H1 (cell line): ENCODE measurements at regions not wholly inside any gene's neighbourhood (a gene's known extent, or its start where the extent isn't known, plus 50 kb on each side); places are given as distances from the start of the nearest gene placed in this dataset.

Experiments
- CTCF ChIA-PET: fragments of 300-600 bp; sonication (Branson Sonifier 250); formaldehyde crosslinking; loops from one replicate; lab custom pipeline; 2021; ENCODE audit not compliant: partially characterized antibody; lab: Charles Lee
- POLR2A ChIA-PET: fragments of 300-600 bp; sonication (Branson Sonifier 250); formaldehyde crosslinking; loops from one replicate; lab custom pipeline; 2021; ENCODE audit warnings: inconsistent platforms; ENCODE audit not compliant: partially characterized antibody; lab: Charles Lee
- DNase-seq, 2 experiments: peaks; one replicate each; pipeline versions ENCODE4 v3.0.0 to v3.0.0-alpha.2; 2010 to 2022; ENCODE audit warnings: low spot score in 2 of 2, low read depth in 1 of 2, mixed read lengths in 1 of 2
- FAIRE-seq: peaks from 2 replicates; lab custom pipeline; 2011; peaks lifted over from hg19 to GRCh38; lab: Jason Lieb, UNC
- H2AFZ ChIP-seq: 2 replicates; pipeline ENCODE4 v1.8.1; 2012; ENCODE audit warnings: low read length, inconsistent platforms
- H2AK5ac ChIP-seq: 2 replicates; pipeline ENCODE4 v1.6.1; 2013; ENCODE audit warnings: low read depth, low read length
- H2BK120ac ChIP-seq: replicated peaks from 2 replicates; pipeline ENCODE3; 2013; ENCODE audit warnings: low read depth, low read length, inconsistent platforms
- H2BK12ac ChIP-seq: 2 replicates; pipeline ENCODE4 v1.6.1; 2013; ENCODE audit warnings: low read depth, low read length
- H2BK15ac ChIP-seq: 2 replicates; pipeline ENCODE4 v1.6.1; 2013; ENCODE audit warnings: low read length
- H2BK20ac ChIP-seq: 2 replicates; pipeline ENCODE4 v1.6.1; 2013; ENCODE audit warnings: low read length
- H2BK5ac ChIP-seq: 2 replicates; pipeline ENCODE4 v1.6.1; 2013; ENCODE audit warnings: low read depth, low read length
- H3K14ac ChIP-seq: 2 replicates; pipeline ENCODE4 v1.6.1; 2013; ENCODE audit warnings: inconsistent platforms; ENCODE audit not compliant: insufficient read length
- H3K18ac ChIP-seq: 2 replicates; pipeline ENCODE4 v1.6.1; 2013; ENCODE audit warnings: low read length; ENCODE audit errors: extremely low read depth
- H3K23ac ChIP-seq: 2 replicates; pipeline ENCODE4 v1.6.1; 2013; ENCODE audit warnings: inconsistent platforms; ENCODE audit not compliant: insufficient read length
- H3K23me2 ChIP-seq: 2 replicates; pipeline ENCODE4 v1.6.1; 2013; ENCODE audit warnings: low read depth, low read length
- H3K27ac ChIP-seq: 2 replicates; pipeline ENCODE4 v1.6.1; 2011; ENCODE audit warnings: low read depth, low read length, inconsistent platforms
- H3K27me3 ChIP-seq, 4 experiments: replicated peaks in 1 of 4; 1 replicate in 1 of 4; 2 replicates in 3 of 4; pipeline versions ENCODE4 v1.6.1 to v1.8.1; 2011 to 2013; ENCODE audit warnings: low read length in 3 of 4, mild to moderate bottlenecking in 3 of 4, inconsistent platforms in 2 of 4, mixed read lengths in 2 of 4, moderate library complexity in 1 of 4; ENCODE audit not compliant: control insufficient read depth in 3 of 4, insufficient read depth in 3 of 4; ENCODE audit errors: extremely low read depth in 1 of 4
- H3K36me3 ChIP-seq, 4 experiments: 2 replicates each; pipeline versions ENCODE4 v1.6.1 to v1.8.1; 2011 to 2013; ENCODE audit warnings: mild to moderate bottlenecking in 4 of 4, low read length in 3 of 4, moderate library complexity in 2 of 4, control low read depth in 1 of 4, inconsistent platforms in 1 of 4; ENCODE audit not compliant: insufficient read depth in 4 of 4, control insufficient read depth in 2 of 4
- H3K4ac ChIP-seq: replicated peaks from 2 replicates; pipeline ENCODE3; 2013; ENCODE audit warnings: low read length, low read depth, mixed read lengths, inconsistent platforms; ENCODE audit not compliant: insufficient read length
- H3K4me1 ChIP-seq, 4 experiments: replicated peaks in 1 of 4; 1 replicate in 1 of 4; 2 replicates in 3 of 4; pipeline versions ENCODE4 v1.6.1 to v1.8.1; 2011 to 2013; ENCODE audit warnings: low read length in 3 of 4, inconsistent platforms in 2 of 4, mixed read lengths in 1 of 4; ENCODE audit not compliant: insufficient read depth in 4 of 4, control insufficient read depth in 3 of 4
- H3K4me2 ChIP-seq, 2 experiments: 2 replicates each; pipeline versions ENCODE4 v1.6.1 to v1.8.1; 2011 to 2013; ENCODE audit warnings: low read depth in 2 of 2, low read length in 2 of 2, control low read depth in 1 of 2, inconsistent platforms in 1 of 2, mild to moderate bottlenecking in 1 of 2; ENCODE audit not compliant: insufficient read depth in 1 of 2
- H3K4me3 ChIP-seq, 4 experiments: fragments of 200-600, 300-600 bp in 1 of 4; sonication (generic), shearing (Covaris generic), sonication (Bioruptor Twin) in 1 of 4; 2 replicates each; pipeline versions ENCODE4 v1.5.1 to v1.8.1; 2011 to 2016; ENCODE audit warnings: low read length in 4 of 4, low read depth in 3 of 4, control low read depth in 2 of 4, inconsistent platforms in 2 of 4, mild to moderate bottlenecking in 2 of 4, mixed read lengths in 1 of 4, moderate library complexity in 1 of 4; ENCODE audit not compliant: insufficient read depth in 2 of 4; ENCODE audit errors: extremely low read depth in 1 of 4
- H3K56ac ChIP-seq: replicated peaks from 2 replicates; pipeline ENCODE3; 2013; ENCODE audit warnings: low read depth, mild to moderate bottlenecking, mixed read lengths, low read length, inconsistent platforms; ENCODE audit not compliant: insufficient read length
- H3K79me1 ChIP-seq: 2 replicates; pipeline ENCODE4 v1.6.1; 2013; ENCODE audit warnings: low read depth, low read length, control low read depth
- H3K79me2 ChIP-seq, 2 experiments: 2 replicates each; pipeline versions ENCODE4 v1.6.1 to v1.8.1; 2012 to 2013; ENCODE audit warnings: low read length in 2 of 2, mild to moderate bottlenecking in 2 of 2, inconsistent platforms in 1 of 2; ENCODE audit not compliant: insufficient read depth in 2 of 2, control insufficient read depth in 1 of 2
- H3K9ac ChIP-seq, 4 experiments: replicated peaks in 1 of 4; 1 replicate in 1 of 4; 2 replicates in 3 of 4; pipeline versions ENCODE4 v1.6.1 to v1.8.1; 2011 to 2013; ENCODE audit warnings: low read depth in 3 of 4, low read length in 3 of 4, control low read depth in 2 of 4, mild to moderate bottlenecking in 2 of 4, moderate library complexity in 2 of 4, inconsistent platforms in 1 of 4; ENCODE audit errors: extremely low read depth in 1 of 4
- H3K9me3 ChIP-seq, 2 experiments: 2 replicates each; pipeline versions ENCODE4 v1.6.1 to v1.8.1; 2012 to 2013; ENCODE audit warnings: mild to moderate bottlenecking in 2 of 2, moderate library complexity in 2 of 2, control low read depth in 1 of 2, inconsistent platforms in 1 of 2, low read depth in 1 of 2, low read length in 1 of 2, mixed read lengths in 1 of 2; ENCODE audit not compliant: insufficient read depth in 2 of 2
- H4K20me1 ChIP-seq, 2 experiments: replicated peaks in 1 of 2; 2 replicates each; pipeline versions ENCODE3 to v1.8.1; 2011 to 2013; ENCODE audit warnings: inconsistent platforms in 2 of 2, low read length in 2 of 2, mild to moderate bottlenecking in 1 of 2; ENCODE audit not compliant: insufficient read depth in 2 of 2, control insufficient read depth in 1 of 2
- H4K5ac ChIP-seq: 2 replicates; pipeline ENCODE4 v1.6.1; 2013; ENCODE audit warnings: low read length, low read depth, mixed read lengths, inconsistent platforms; ENCODE audit not compliant: insufficient read length
- H4K8ac ChIP-seq: 2 replicates; pipeline ENCODE4 v1.8.0; 2013; ENCODE audit warnings: mild to moderate bottlenecking, moderate library complexity, low read length, inconsistent platforms; ENCODE audit not compliant: insufficient read depth; ENCODE audit errors: extremely low read depth
- H4K91ac ChIP-seq: replicated peaks from 2 replicates; pipeline ENCODE3; 2013; ENCODE audit warnings: low read length, mixed read lengths, inconsistent platforms; ENCODE audit not compliant: insufficient read length
- EGR1 ChIP-seq: IDR thresholded peaks from 2 replicates; pipeline ENCODE4 v1.6.1; 2011; ENCODE audit warnings: low read depth, low read length, borderline replicate concordance
- FOSL1 ChIP-seq: IDR thresholded peaks from 2 replicates; pipeline ENCODE4 v1.6.1; 2011; ENCODE audit warnings: mild to moderate bottlenecking, low read depth, low read length, moderate library complexity; ENCODE audit not compliant: insufficient read depth
- GABPA ChIP-seq: IDR thresholded peaks from 2 replicates; pipeline ENCODE4 v1.6.1; 2011; ENCODE audit warnings: mild to moderate bottlenecking, low read length, moderate library complexity, borderline replicate concordance; ENCODE audit not compliant: insufficient read depth
- KDM1A ChIP-seq: fragments of 200-600, 300-600 bp; sonication (generic); IDR thresholded peaks from 2 replicates; pipeline ENCODE4 v1.7.1; 2016; ENCODE audit warnings: mild to moderate bottlenecking, low read length, borderline replicate concordance
- KDM4A ChIP-seq: IDR thresholded peaks from one replicate; pipeline ENCODE4 v1.7.1; 2012; ENCODE audit warnings: low read depth, mild to moderate bottlenecking, moderate library complexity, low read length, inconsistent platforms; ENCODE audit not compliant: severe bottlenecking
- MAFK ChIP-seq: IDR thresholded peaks from 2 replicates; pipeline ENCODE4 v1.6.1; 2012; ENCODE audit warnings: low read depth, mild to moderate bottlenecking, improper control_type of control experiment, low read length
- POLR2A ChIP-seq, 2 experiments: IDR thresholded peaks; 1 replicate in 1 of 2; 2 replicates in 1 of 2; pipeline ENCODE4 v1.6.1; 2011; ENCODE audit warnings: low read depth in 2 of 2, low read length in 2 of 2, mild to moderate bottlenecking in 2 of 2; ENCODE audit errors: control extremely low read depth in 1 of 2
- RAD21 ChIP-seq, 2 experiments: IDR thresholded peaks in 1 of 2; conservative IDR thresholded peaks in 1 of 2; 2 replicates each; pipeline ENCODE4 v1.6.1; 2011; ENCODE audit warnings: low read depth in 2 of 2, low read length in 2 of 2, improper control_type of control experiment in 1 of 2, inconsistent platforms in 1 of 2, mild to moderate bottlenecking in 1 of 2, moderate library complexity in 1 of 2
- RNF2 ChIP-seq: fragments of 200-900, 300-1000 bp; sonication (generic); IDR thresholded peaks from 2 replicates; pipeline ENCODE4 v1.7.1; 2016; ENCODE audit warnings: borderline replicate concordance, low read depth, mild to moderate bottlenecking, antibody characterized with exemption, low read length; ENCODE audit not compliant: poor library complexity, severe bottlenecking; ENCODE audit errors: missing control alignments
- SIRT6 ChIP-seq: IDR thresholded peaks from one replicate; pipeline ENCODE4 v1.7.1; 2012; ENCODE audit warnings: low read length, inconsistent platforms
- SP1 ChIP-seq: IDR thresholded peaks from 2 replicates; pipeline ENCODE4 v1.6.1; 2011; ENCODE audit warnings: low read depth, low read length
- SP2 ChIP-seq: IDR thresholded peaks from 2 replicates; pipeline ENCODE4 v1.6.1; 2012; ENCODE audit warnings: mild to moderate bottlenecking, low read length, inconsistent platforms
- WGBS, 2 experiments: shearing (Covaris generic) in 1 of 2; methylation state at CpG; one replicate each; pipeline versions ENCODE4 v1.1.6 to v1.1.7; 2013 to 2015; ENCODE audit warnings: low lambda C conversion rate in 2 of 2, mixed read lengths in 2 of 2, inconsistent platforms in 1 of 2, low coverage in 1 of 2, missing lambda C conversion rate in 1 of 2; ENCODE audit not compliant: insufficient replicate concordance in 2 of 2, insufficient coverage in 1 of 2, insufficient read length in 1 of 2; ENCODE audit errors: extremely low coverage in 1 of 2, missing lambda C conversion rate in 1 of 2; 5-methylcytosine and 5-hydroxymethylcytosine counted together

DNA sequence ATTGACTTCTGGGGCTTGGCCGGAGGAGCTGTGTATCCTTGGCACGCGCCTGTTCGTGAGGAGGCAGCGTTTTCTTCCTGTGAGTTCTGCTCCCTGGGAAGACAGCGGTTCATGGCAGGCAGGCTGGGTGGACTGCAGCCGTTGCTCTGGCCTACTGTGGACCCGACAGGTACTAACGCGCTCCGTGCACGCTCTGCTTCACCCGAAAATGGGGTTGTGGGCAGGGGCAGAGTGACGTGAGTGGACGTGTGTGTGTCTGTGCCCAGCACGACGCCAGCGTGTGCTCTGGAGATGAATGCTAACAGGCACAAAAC is 179.1 kb downstream of the KIF26A start:
- Histone ChIP-seq H2BK12ac (no peak overlapping the region), H2BK15ac (no peak overlapping the region), H3K27ac (no peak overlapping the region), H2BK20ac (no peak overlapping the region), H4K8ac (no peak overlapping the region), H2AK5ac (no peak overlapping the region), H3K14ac (no peak overlapping the region), H3K23me2 (no peaks in the 10 kb centered on the region), H4K5ac (no peak overlapping the region), H3K9me3 (no peaks in the 10 kb centered on the region), H2BK5ac (no peak overlapping the region), H4K91ac (peak overlapping the region; percentile 13), H3K4me3 (no peak overlapping the region), H3K79me2 (no peaks in the 10 kb centered on the region), H3K4me1 (no peaks in the 10 kb centered on the region; a peak in 1 of 7 replicates), H3K27me3 (no peaks in the 10 kb centered on the region; a peak in 1 of 7 replicates), H3K4ac (no peak overlapping the region), H3K36me3 (no peaks in the 10 kb centered on the region), H3K79me1 (no peaks in the 10 kb centered on the region), H2AFZ (no peak overlapping the region), H4K20me1 (peaks cover 0 to 1% of the 10 kb centered on the region in 2 experiments), H3K56ac (no peak overlapping the region), H3K18ac (no peak overlapping the region), H3K23ac (no peak overlapping the region), H3K9ac (no peak overlapping the region), H3K4me2 (no peak overlapping the region), H2BK120ac (no peak overlapping the region)
- ChIA-PET CTCF (interaction anchor here (1.2 to 1.5 kb wide), 2 partner anchors 26 to 53 kb away, joined by 3 to 4 read pairs; no protein-coding TSS in a partner anchor), POLR2A (no interaction called here)
- WGBS, 2 experiments = 92% methylated on average over 18 of the region's 18 CpGs; no CpG with 5 or more reads in 1 of the 2 experiments
- FAIRE-seq = no peak
- DNase-seq = no peak
- no peak for TF ChIP-seq KDM4A
- no peak for TF ChIP-seq MAFK
- TF ChIP-seq FOSL1 = no peak
- no peak for TF ChIP-seq KDM1A
- TF ChIP-seq SIRT6 = no peak
- no peak for TF ChIP-seq SP1
- TF ChIP-seq GABPA = no peak
- no peak for TF ChIP-seq EGR1
- TF ChIP-seq POLR2A (IDR thresholded peaks at IDR 0.05; ENCODE audit: control extremely low read depth in 1 of 2, low read depth in 2 of 2, low read length in 2 of 2) = no peak
- no peak for TF ChIP-seq RNF2
- no peak for TF ChIP-seq SP2
- no peak for TF ChIP-seq RAD21 (IDR thresholded peaks at IDR 0.05 in 1 of 2, conservative IDR thresholded peaks at IDR 0.05 in 1 of 2; ENCODE audit: low read depth in 2 of 2, low read length in 2 of 2)
